Mesenchymal stem cell (in vitro differentiated cells and primary cell): ENCODE measurements at regions not wholly inside any gene's neighbourhood (a gene's known extent, or its start where the extent isn't known, plus 50 kb on each side); places are given as distances from the start of the nearest gene placed in this dataset.

Experiments used
- DNase-seq: peaks from one replicate; pipeline ENCODE4 v3.0.0-alpha.2; 2013
- H2AFZ ChIP-seq: one replicate; pipeline ENCODE4 v1.6.1; 2013; ENCODE audit warnings: low read depth, mild to moderate bottlenecking, control low read depth, inconsistent platforms, low read length, moderate library complexity
- H2AK5ac ChIP-seq: 2 replicates; pipeline ENCODE4 v1.6.1; 2013; ENCODE audit warnings: low read length, moderate library complexity, mild to moderate bottlenecking, inconsistent platforms; ENCODE audit not compliant: severe bottlenecking
- H2BK120ac ChIP-seq: one replicate; pipeline ENCODE4 v1.6.1; 2013; ENCODE audit warnings: low read depth, mild to moderate bottlenecking, inconsistent platforms, low read length, moderate library complexity
- H2BK12ac ChIP-seq, 2 experiments: one replicate each; pipeline ENCODE4 v1.6.1; 2013; ENCODE audit warnings: inconsistent platforms in 2 of 2, low read length in 2 of 2, mild to moderate bottlenecking in 2 of 2, moderate library complexity in 2 of 2, control low read depth in 1 of 2
- H2BK15ac ChIP-seq: one replicate; pipeline ENCODE4 v1.6.1; 2013; ENCODE audit warnings: mild to moderate bottlenecking, low read depth, inconsistent platforms; ENCODE audit not compliant: poor library complexity, severe bottlenecking
- H2BK5ac ChIP-seq: 2 replicates; pipeline ENCODE4 v1.6.1; 2013; ENCODE audit warnings: low read depth, mild to moderate bottlenecking, low read length, control low read depth, inconsistent platforms; ENCODE audit not compliant: poor library complexity, severe bottlenecking
- H3K14ac ChIP-seq, 2 experiments: one replicate each; pipeline ENCODE4 v1.6.1; 2013; ENCODE audit warnings: inconsistent platforms in 2 of 2, low read length in 2 of 2, control low read depth in 1 of 2, mild to moderate bottlenecking in 1 of 2, moderate library complexity in 1 of 2
- H3K18ac ChIP-seq, 2 experiments: one replicate each; pipeline ENCODE4 v1.6.1; 2013; ENCODE audit warnings: inconsistent platforms in 2 of 2, low read length in 2 of 2, control low read depth in 1 of 2, low read depth in 1 of 2, mild to moderate bottlenecking in 1 of 2
- H3K23ac ChIP-seq, 2 experiments: one replicate each; pipeline ENCODE4 v1.6.1; 2013; ENCODE audit warnings: inconsistent platforms in 2 of 2, low read length in 2 of 2, mild to moderate bottlenecking in 2 of 2, moderate library complexity in 2 of 2, control low read depth in 1 of 2
- H3K27ac ChIP-seq: 2 replicates; pipeline ENCODE4 v1.5.1; 2013; ENCODE audit warnings: mild to moderate bottlenecking, moderate library complexity, low read length, control low read depth, inconsistent platforms; ENCODE audit not compliant: poor library complexity, severe bottlenecking
- H3K27me3 ChIP-seq, 2 experiments: 2 replicates each; pipeline versions ENCODE4 v1.6.1 to v1.7.0; 2013; ENCODE audit warnings: low read length in 2 of 2, mild to moderate bottlenecking in 2 of 2, moderate library complexity in 2 of 2, control low read depth in 1 of 2, inconsistent platforms in 1 of 2; ENCODE audit not compliant: control insufficient read depth in 1 of 2, insufficient read depth in 1 of 2
- H3K36me3 ChIP-seq, 2 experiments: 2 replicates each; pipeline versions ENCODE4 v1.6.1 to v1.7.0; 2013; ENCODE audit warnings: low read length in 2 of 2, control low read depth in 1 of 2, inconsistent platforms in 1 of 2, low read depth in 1 of 2, mild to moderate bottlenecking in 1 of 2; ENCODE audit not compliant: insufficient read depth in 2 of 2, control insufficient read depth in 1 of 2
- H3K4ac ChIP-seq, 2 experiments: one replicate each; pipeline ENCODE4 v1.6.1; 2013; ENCODE audit warnings: inconsistent platforms in 2 of 2, low read length in 2 of 2, mild to moderate bottlenecking in 2 of 2, moderate library complexity in 2 of 2, control low read depth in 1 of 2, low read depth in 1 of 2
- H3K4me1 ChIP-seq: 2 replicates; pipeline ENCODE4 v1.6.1; 2013; ENCODE audit warnings: low read depth, low read length, control low read depth; ENCODE audit not compliant: control insufficient read depth, insufficient read depth
- H3K4me2 ChIP-seq: 2 replicates; pipeline ENCODE4 v1.6.1; 2013; ENCODE audit warnings: low read length, mild to moderate bottlenecking, inconsistent platforms; ENCODE audit not compliant: poor library complexity, severe bottlenecking
- H3K4me3 ChIP-seq, 2 experiments: 2 replicates each; pipeline versions ENCODE4 v1.5.1 to v1.7.0; 2013; ENCODE audit warnings: low read length in 2 of 2, mild to moderate bottlenecking in 2 of 2, control low read depth in 1 of 2, low read depth in 1 of 2; ENCODE audit not compliant: insufficient read depth in 1 of 2
- H3K79me1 ChIP-seq: replicated peaks from 2 replicates; pipeline ENCODE4 v1.6.1; 2013; ENCODE audit warnings: mild to moderate bottlenecking, control low read depth, low read length, inconsistent platforms; ENCODE audit not compliant: poor library complexity, severe bottlenecking
- H3K9ac ChIP-seq: 2 replicates; pipeline ENCODE4 v1.7.0; 2013; ENCODE audit warnings: mild to moderate bottlenecking, low read length, moderate library complexity
- H3K9me3 ChIP-seq: 2 replicates; pipeline ENCODE4 v1.7.0; 2013; ENCODE audit warnings: mild to moderate bottlenecking, low read length; ENCODE audit not compliant: control insufficient read depth
- H4K8ac ChIP-seq: one replicate; pipeline ENCODE4 v1.6.1; 2013; ENCODE audit warnings: inconsistent platforms, mild to moderate bottlenecking, low read length, moderate library complexity
- H4K91ac ChIP-seq: one replicate; pipeline ENCODE4 v1.6.1; 2013; ENCODE audit warnings: mild to moderate bottlenecking, low read length, inconsistent platforms
- WGBS: methylation state at CpG from one replicate; pipeline ENCODE4 v1.1.7; 2013; ENCODE audit warnings: mixed read lengths; 5-methylcytosine and 5-hydroxymethylcytosine counted together

GRCh38 chr22:48331266-48331665 is 1496.4 kb downstream of the BRD1 start:
- Histone ChIP-seq H3K79me1 (no peaks in the 10 kb centered on the region), H3K27ac (no peak overlapping the region), H3K14ac (no peak overlapping the region), H3K23ac (no peak overlapping the region), H3K4me2 (no peak overlapping the region), H2BK5ac (no peak overlapping the region), H3K9me3 (peaks cover 11% of the 10 kb centered on the region), H4K8ac (no peak overlapping the region), H2BK12ac (no peak overlapping the region), H3K4ac (no peak overlapping the region), H2AK5ac (no peak overlapping the region), H3K36me3 (no peaks in the 10 kb centered on the region), H2BK120ac (no peak overlapping the region), H3K4me1 (no peaks in the 10 kb centered on the region), H2AFZ (no peak overlapping the region), H4K91ac (no peak overlapping the region), H3K9ac (no peak overlapping the region), H3K27me3 (no peaks in the 10 kb centered on the region), H3K4me3 (no peak overlapping the region), H2BK15ac (no peak overlapping the region), H3K18ac (no peak overlapping the region)
- no peak for DNase-seq
- WGBS: 82% methylated on average over 9 of the region's 9 CpGs

GRCh38 chr22:48327721-48328120 is 1500.0 kb downstream of the BRD1 start:
- H3K9me3 ChIP-seq: peaks cover 13% of the 10 kb centered on the region
- no peaks in the 10 kb centered on the region for H3K27me3 ChIP-seq
- H4K91ac ChIP-seq: no peak overlapping the region
- no peak overlapping the region for H2BK15ac ChIP-seq
- no peak overlapping the region for H4K8ac ChIP-seq
- no peaks in the 10 kb centered on the region for H3K36me3 ChIP-seq
- DNase-seq: no peak
- H3K23ac ChIP-seq: no peak overlapping the region
- H2AK5ac ChIP-seq: no peak overlapping the region
- H3K18ac ChIP-seq: no peak overlapping the region
- no peaks in the 10 kb centered on the region for H3K4me1 ChIP-seq
- no peak overlapping the region for H2BK12ac ChIP-seq
- H3K4me3 ChIP-seq: no peak overlapping the region
- H3K14ac ChIP-seq: no peak overlapping the region
- H3K9ac ChIP-seq: no peak overlapping the region
- H2BK5ac ChIP-seq: no peak overlapping the region
- no peak overlapping the region for H3K27ac ChIP-seq
- H3K4me2 ChIP-seq: no peak overlapping the region
- WGBS: 80% methylated on average over 11 of the region's 11 CpGs
- H3K79me1 ChIP-seq: no peaks in the 10 kb centered on the region
- H3K4ac ChIP-seq: no peak overlapping the region
- no peak overlapping the region for H2BK120ac ChIP-seq
- H2AFZ ChIP-seq: no peak overlapping the region

GRCh38 chr22:48323746-48324145 is 1503.9 kb downstream of the BRD1 start:
- H3K18ac ChIP-seq: no peak overlapping the region
- 70% methylated on average over 7 of the region's 7 CpGs for WGBS
- H3K79me1 ChIP-seq: no peaks in the 10 kb centered on the region
- H3K36me3 ChIP-seq: no peaks in the 10 kb centered on the region
- H3K9me3 ChIP-seq: peaks cover 3% of the 10 kb centered on the region
- H2AK5ac ChIP-seq: no peak overlapping the region
- H2BK12ac ChIP-seq: no peak overlapping the region
- no peak for DNase-seq
- H2AFZ ChIP-seq: no peak overlapping the region
- no peak overlapping the region for H3K9ac ChIP-seq
- H3K4me1 ChIP-seq: no peaks in the 10 kb centered on the region
- no peak overlapping the region for H3K27ac ChIP-seq
- no peak overlapping the region for H2BK120ac ChIP-seq
- no peak overlapping the region for H3K4ac ChIP-seq
- H2BK15ac ChIP-seq: no peak overlapping the region
- no peak overlapping the region for H4K91ac ChIP-seq
- H3K14ac ChIP-seq: no peak overlapping the region
- no peak overlapping the region for H4K8ac ChIP-seq
- H3K23ac ChIP-seq: no peak overlapping the region
- H3K4me2 ChIP-seq: no peak overlapping the region
- no peak overlapping the region for H3K4me3 ChIP-seq
- no peak overlapping the region for H2BK5ac ChIP-seq
- no peaks in the 10 kb centered on the region for H3K27me3 ChIP-seq

- no peak overlapping the region for H3K4ac ChIP-seq
- no peak overlapping the region for H4K91ac ChIP-seq
- H2BK5ac ChIP-seq: no peak overlapping the region
- no peak for DNase-seq
- H3K4me1 ChIP-seq: no peaks in the 10 kb centered on the region
- H3K4me2 ChIP-seq: no peak overlapping the region
- H2AFZ ChIP-seq: no peak overlapping the region
- no peaks in the 10 kb centered on the region for H3K27me3 ChIP-seq
- H3K27ac ChIP-seq: no peak overlapping the region
- H3K18ac ChIP-seq: no peak overlapping the region
- no peaks in the 10 kb centered on the region for H3K79me1 ChIP-seq
- H3K14ac ChIP-seq: no peak overlapping the region
- no peak overlapping the region for H2BK120ac ChIP-seq
- WGBS: no CpG with 5 or more reads among the region's 2 CpGs
- no peak overlapping the region for H4K8ac ChIP-seq
- no peak overlapping the region for H3K4me3 ChIP-seq
- no peaks in the 10 kb centered on the region for H3K36me3 ChIP-seq
- no peak overlapping the region for H2BK15ac ChIP-seq
- no peak overlapping the region for H2AK5ac ChIP-seq
- H3K9me3 ChIP-seq: peaks cover 3% of the 10 kb centered on the region
- H3K9ac ChIP-seq: no peak overlapping the region
- no peak overlapping the region for H3K23ac ChIP-seq
- no peak overlapping the region for H2BK12ac ChIP-seq
Measured at GRCh38 chr22:48322907-48323306, 1504.8 kb downstream of the BRD1 start.
